ENCODE measurements at regions not wholly inside any gene's neighbourhood (a gene's known extent, or its start where the extent isn't known, plus 50 kb on each side); places are given as distances from the start of the nearest gene placed in this dataset.

DNA sequence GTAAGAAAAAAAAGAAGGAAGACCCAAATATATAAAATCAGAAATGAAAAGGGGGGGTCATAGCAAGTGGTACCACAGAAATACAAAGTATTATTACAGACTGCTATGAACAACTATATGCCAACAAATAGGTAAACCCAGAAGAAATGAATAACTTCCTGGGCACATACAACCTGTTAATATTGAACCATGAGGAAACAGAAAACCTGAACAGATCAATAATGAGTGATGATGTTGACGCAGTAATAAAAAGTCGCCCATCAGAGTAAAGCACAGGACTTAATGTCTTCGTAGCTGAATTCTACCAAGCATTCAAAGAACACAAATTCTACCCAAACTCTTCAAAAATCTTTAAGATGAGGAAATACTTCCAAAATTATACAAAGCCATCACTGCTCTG lies 921.6 kb upstream of the SEMA6D start:
- no peak for DNase-seq (ENCODE audit: low spot score)
- no peaks in the 10 kb centered on the region for H3K4me1 Mint-ChIP-seq (ENCODE audit: low read depth in 2 of 2)
- no peaks in the 10 kb centered on the region for H3K36me3 Mint-ChIP-seq
- H3K9me3 Mint-ChIP-seq: peaks cover 26% of the 10 kb centered on the region
- no peak overlapping the region for H3K4me3 Mint-ChIP-seq
- H3K27me3 Mint-ChIP-seq: no peaks in the 10 kb centered on the region
- ATAC-seq: no peak
- H3K27ac Mint-ChIP-seq: no peak overlapping the region

DNA sequence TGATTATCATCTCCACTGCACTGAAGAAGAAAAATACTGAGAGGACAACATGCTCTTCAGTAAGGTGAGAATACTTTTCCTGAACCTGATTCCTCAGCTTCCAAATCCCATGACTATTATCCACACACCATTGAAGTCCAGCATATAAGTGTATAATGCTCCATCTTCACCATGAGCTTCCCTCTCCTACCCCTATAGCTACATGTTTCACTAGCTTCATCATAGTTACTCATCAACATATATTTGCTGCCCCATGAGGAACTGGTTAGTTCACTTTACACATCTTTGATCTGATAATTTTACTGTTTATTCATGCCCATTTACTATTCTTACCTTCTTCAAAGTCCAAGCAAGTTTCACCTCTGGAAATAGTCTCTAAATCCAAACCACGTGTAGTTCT lies 908.5 kb upstream of the SEMA6D start:
- no peaks in the 10 kb centered on the region for H3K36me3 Mint-ChIP-seq
- DNase-seq (ENCODE audit: low spot score) (no peak), ATAC-seq (no peak)
- no peaks in the 10 kb centered on the region for H3K27me3 Mint-ChIP-seq
- H3K9me3 Mint-ChIP-seq: peaks cover 19% of the 10 kb centered on the region
- no peaks in the 10 kb centered on the region for H3K4me1 Mint-ChIP-seq (ENCODE audit: low read depth in 2 of 2)
- H3K4me3 Mint-ChIP-seq: no peak overlapping the region
- H3K27ac Mint-ChIP-seq: no peak overlapping the region

- H3K27ac Mint-ChIP-seq: no peak overlapping the region
- no peak for DNase-seq (ENCODE audit: low spot score)
- H3K36me3 Mint-ChIP-seq: peaks cover 15% of the 10 kb centered on the region
- no peak overlapping the region for H3K4me3 Mint-ChIP-seq
- H3K27me3 Mint-ChIP-seq: no peaks in the 10 kb centered on the region
- peaks cover 20% of the 10 kb centered on the region for H3K9me3 Mint-ChIP-seq
- no peaks in the 10 kb centered on the region for H3K4me1 Mint-ChIP-seq (ENCODE audit: low read depth in 2 of 2)
- ATAC-seq: no peak
Observed at GRCh38 chr15:46815240-46815639, 902.1 kb upstream of the SEMA6D start.

GRCh38 chr15:46815765-46816164 lies 901.5 kb upstream of the SEMA6D start:
- ATAC-seq (no peak), DNase-seq (ENCODE audit: low spot score) (no peak)
- Mint-ChIP-seq H3K27me3 (no peaks in the 10 kb centered on the region), H3K36me3 (peaks cover 15% of the 10 kb centered on the region), H3K4me3 (no peak overlapping the region), H3K4me1 (ENCODE audit: low read depth in 2 of 2) (no peaks in the 10 kb centered on the region), H3K9me3 (peaks cover 20% of the 10 kb centered on the region), H3K27ac (no peak overlapping the region)

DNA sequence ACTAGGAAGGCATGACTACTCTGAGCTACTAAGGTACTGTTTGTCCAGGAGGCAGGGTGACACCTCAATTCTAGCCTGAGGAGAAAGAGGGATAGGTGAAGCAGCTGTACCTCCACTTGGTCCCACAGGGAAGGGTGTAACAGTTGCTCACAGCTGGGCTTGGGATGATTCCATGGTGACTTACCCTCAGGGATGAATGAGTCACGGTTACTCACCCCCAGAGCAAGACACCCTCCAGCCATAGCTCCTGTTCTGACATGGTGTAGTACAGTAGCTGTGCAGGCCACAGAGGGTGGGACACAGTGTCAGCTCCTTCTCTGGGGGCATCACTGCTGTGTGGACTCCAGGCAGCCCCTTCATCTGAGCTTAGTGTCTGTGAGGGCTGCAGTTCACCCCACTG lies 868.6 kb upstream of the SEMA6D start:
- Mint-ChIP-seq H3K36me3 (peaks cover 9% of the 10 kb centered on the region), H3K9me3 (peaks cover 18% of the 10 kb centered on the region), H3K27ac (no peak overlapping the region), H3K4me1 (ENCODE audit: low read depth in 2 of 2) (no peaks in the 10 kb centered on the region), H3K27me3 (no peaks in the 10 kb centered on the region), H3K4me3 (no peak overlapping the region)
- no peak for DNase-seq (ENCODE audit: low spot score)
- no peak for ATAC-seq

GRCh38 chr15:46853600-46853999 lies 863.7 kb upstream of the SEMA6D start:
- no peaks in the 10 kb centered on the region for H3K4me1 Mint-ChIP-seq (ENCODE audit: low read depth in 2 of 2)
- peaks cover 23% of the 10 kb centered on the region for H3K9me3 Mint-ChIP-seq
- H3K4me3 Mint-ChIP-seq: no peak overlapping the region
- ATAC-seq (no peak), DNase-seq (ENCODE audit: low spot score) (no peak)
- H3K27me3 Mint-ChIP-seq: no peaks in the 10 kb centered on the region
- H3K36me3 Mint-ChIP-seq: peaks cover 6% of the 10 kb centered on the region
- no peak overlapping the region for H3K27ac Mint-ChIP-seq

DNA sequence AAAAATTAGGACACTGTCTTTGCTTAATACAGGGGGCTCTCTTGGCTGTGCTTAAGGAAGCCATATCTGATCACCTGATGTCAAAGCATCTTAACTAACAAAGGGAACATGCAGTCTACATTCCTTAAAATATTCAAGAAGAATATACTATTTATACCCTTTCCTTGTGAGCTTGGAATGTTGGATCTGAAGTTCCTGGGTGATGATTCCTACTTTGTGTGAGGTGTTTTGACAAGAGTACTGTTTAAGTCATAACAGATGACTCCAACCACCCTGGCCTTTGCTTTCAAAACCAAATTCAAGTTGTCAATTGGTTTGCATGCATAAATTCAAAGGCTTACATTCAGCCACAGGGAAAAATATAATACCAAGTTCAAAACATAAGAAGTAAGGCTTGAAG lies 862.7 kb upstream of the SEMA6D start:
- H3K4me3 Mint-ChIP-seq: no peak overlapping the region
- DNase-seq (ENCODE audit: low spot score) (no peak), ATAC-seq (no peak)
- H3K27ac Mint-ChIP-seq: no peak overlapping the region
- H3K27me3 Mint-ChIP-seq: no peaks in the 10 kb centered on the region
- peaks cover 18% of the 10 kb centered on the region for H3K9me3 Mint-ChIP-seq
- H3K4me1 Mint-ChIP-seq (ENCODE audit: low read depth in 2 of 2): no peaks in the 10 kb centered on the region
- H3K36me3 Mint-ChIP-seq: peaks cover 6% of the 10 kb centered on the region

- DNase-seq (ENCODE audit: low spot score) (no peak), ATAC-seq (no peak)
- peaks cover 6% of the 10 kb centered on the region for H3K36me3 Mint-ChIP-seq
- H3K4me3 Mint-ChIP-seq: no peak overlapping the region
- no peak overlapping the region for H3K27ac Mint-ChIP-seq
- H3K4me1 Mint-ChIP-seq (ENCODE audit: low read depth in 2 of 2): no peaks in the 10 kb centered on the region
- H3K27me3 Mint-ChIP-seq: no peaks in the 10 kb centered on the region
- H3K9me3 Mint-ChIP-seq: peaks cover 14% of the 10 kb centered on the region
Observed at GRCh38 chr15:46855388-46855787, 861.9 kb upstream of the SEMA6D start.

DNA sequence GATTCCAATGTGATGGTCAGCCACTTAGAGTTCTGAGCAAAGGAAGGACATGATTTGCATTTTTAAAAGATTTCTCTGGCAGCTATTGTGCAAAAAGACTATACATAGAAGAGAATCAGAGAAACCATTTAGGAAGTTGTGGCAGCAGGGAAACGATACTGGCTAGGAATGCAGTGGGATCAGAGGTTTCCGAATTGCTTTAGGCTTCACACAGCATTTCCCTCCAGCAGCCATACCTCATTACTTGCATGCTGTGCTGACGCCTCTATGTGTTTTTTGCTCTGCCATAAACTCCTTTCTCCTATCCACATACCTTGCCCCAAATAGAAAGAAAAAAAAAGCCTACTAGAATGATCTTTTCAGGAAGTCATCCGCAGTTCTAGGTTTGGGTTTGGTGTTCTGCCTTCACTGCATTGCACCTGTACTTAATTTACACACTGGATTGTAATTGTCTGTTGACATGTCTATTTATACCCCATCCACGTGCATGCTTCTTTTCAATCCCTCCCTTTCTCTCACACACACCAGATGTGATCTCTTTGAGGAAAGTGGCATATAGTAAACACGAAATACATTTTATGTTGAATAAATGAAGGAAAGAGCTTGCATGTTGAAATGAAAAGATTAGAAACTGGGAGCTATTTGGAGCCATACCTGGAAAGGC lies 860.3 kb upstream of the SEMA6D start:
- peaks cover 6% of the 10 kb centered on the region for H3K36me3 Mint-ChIP-seq
- H3K9me3 Mint-ChIP-seq: peaks cover 14% of the 10 kb centered on the region
- no peak for DNase-seq (ENCODE audit: low spot score)
- H3K4me1 Mint-ChIP-seq (ENCODE audit: low read depth in 2 of 2): no peaks in the 10 kb centered on the region
- H3K27ac Mint-ChIP-seq: no peak overlapping the region
- no peak for ATAC-seq
- H3K4me3 Mint-ChIP-seq: no peak overlapping the region
- no peaks in the 10 kb centered on the region for H3K27me3 Mint-ChIP-seq

GRCh38 chr15:46858150-46858549 lies 859.2 kb upstream of the SEMA6D start:
- H3K36me3 Mint-ChIP-seq: peaks cover 6% of the 10 kb centered on the region
- H3K27ac Mint-ChIP-seq: no peak overlapping the region
- peaks cover 23% of the 10 kb centered on the region for H3K9me3 Mint-ChIP-seq
- H3K27me3 Mint-ChIP-seq: no peaks in the 10 kb centered on the region
- no peaks in the 10 kb centered on the region for H3K4me1 Mint-ChIP-seq (ENCODE audit: low read depth in 2 of 2)
- ATAC-seq (no peak), DNase-seq (ENCODE audit: low spot score) (no peak)
- H3K4me3 Mint-ChIP-seq: no peak overlapping the region

DNA sequence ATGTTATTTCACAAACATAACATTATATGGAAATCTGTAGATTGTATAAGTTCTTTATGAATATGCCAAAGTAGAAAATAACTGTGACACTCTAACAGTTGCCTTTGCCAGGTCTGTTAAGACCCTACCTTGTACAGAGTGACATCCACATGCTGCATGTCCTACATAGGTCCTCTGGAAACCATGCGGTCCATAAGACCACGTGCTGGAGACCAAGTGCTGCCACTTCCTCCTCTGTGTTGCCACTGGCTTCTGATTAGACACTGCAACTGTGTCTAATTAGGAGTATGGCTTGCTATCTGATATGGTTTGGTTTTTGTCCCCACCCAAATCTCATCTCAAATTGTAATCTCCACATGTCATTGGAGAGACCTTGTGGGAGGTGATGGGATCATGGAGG lies 855.5 kb upstream of the SEMA6D start:
- DNase-seq (ENCODE audit: low spot score): no peak
- Mint-ChIP-seq H3K4me1 (ENCODE audit: low read depth in 2 of 2) (no peaks in the 10 kb centered on the region), H3K4me3 (no peak overlapping the region), H3K27ac (no peak overlapping the region), H3K9me3 (peaks cover 16% of the 10 kb centered on the region), H3K36me3 (no peaks in the 10 kb centered on the region), H3K27me3 (no peaks in the 10 kb centered on the region)
- ATAC-seq: no peak

- Mint-ChIP-seq H3K4me3 (no peak overlapping the region), H3K4me1 (ENCODE audit: low read depth in 2 of 2) (no peaks in the 10 kb centered on the region), H3K9me3 (peaks cover 13% of the 10 kb centered on the region), H3K36me3 (no peaks in the 10 kb centered on the region), H3K27me3 (no peaks in the 10 kb centered on the region), H3K27ac (no peak overlapping the region)
- ATAC-seq (no peak), DNase-seq (ENCODE audit: low spot score) (no peak)
Observed at GRCh38 chr15:46865155-46865554, 852.1 kb upstream of the SEMA6D start.

GRCh38 chr15:46872286-46872980 lies 844.9 kb upstream of the SEMA6D start:
- Mint-ChIP-seq H3K27ac (no peak overlapping the region), H3K36me3 (no peaks in the 10 kb centered on the region), H3K27me3 (no peaks in the 10 kb centered on the region), H3K4me1 (ENCODE audit: low read depth in 2 of 2) (no peaks in the 10 kb centered on the region), H3K4me3 (no peak overlapping the region), H3K9me3 (no peaks in the 10 kb centered on the region)
- DNase-seq (ENCODE audit: low spot score): no peak
- no peak for ATAC-seq

DNA sequence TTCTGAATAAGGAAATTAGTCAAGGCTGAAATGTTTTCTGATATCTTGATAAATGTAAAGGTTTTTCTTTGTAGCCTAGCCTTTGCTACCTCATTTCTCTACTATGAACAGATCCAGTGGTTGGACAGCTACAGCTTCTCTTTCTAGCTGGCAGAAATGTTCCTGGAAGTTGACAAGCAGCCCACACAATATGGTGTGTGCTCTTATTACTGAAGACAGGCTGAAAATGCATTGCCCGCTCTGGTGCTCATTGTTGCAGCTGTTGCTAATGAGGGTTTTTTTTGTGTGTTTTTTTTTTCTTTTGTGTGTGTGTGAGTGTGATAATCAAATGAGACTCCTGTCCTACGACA lies 844.3 kb upstream of the SEMA6D start:
- DNase-seq (ENCODE audit: low spot score): no peak
- Mint-ChIP-seq H3K4me1 (ENCODE audit: low read depth in 2 of 2) (no peaks in the 10 kb centered on the region), H3K27me3 (no peaks in the 10 kb centered on the region), H3K36me3 (no peaks in the 10 kb centered on the region), H3K27ac (no peak overlapping the region), H3K4me3 (no peak overlapping the region), H3K9me3 (no peaks in the 10 kb centered on the region)
- no peak for ATAC-seq
